GM12864 (cell line): ENCODE measurements at regions not wholly inside any gene's neighbourhood (a gene's known extent, or its start where the extent isn't known, plus 50 kb on each side); places are given as distances from the start of the nearest gene placed in this dataset.

Source experiments
- DNase-seq: peaks from one replicate; pipeline ENCODE4 v3.0.0-alpha.2; 2011; ENCODE audit warnings: low read depth
- H3K4me3 ChIP-seq: 2 replicates; pipeline ENCODE4 v1.5.1; 2011; ENCODE audit warnings: mild to moderate bottlenecking, low read depth, low read length, control low read depth
- CTCF ChIP-seq: IDR thresholded peaks from 2 replicates; pipeline ENCODE4 v1.5.1; 2011; ENCODE audit warnings: low read depth, mild to moderate bottlenecking, moderate library complexity, low read length, control low read depth, inconsistent platforms; ENCODE audit errors: missing control alignments

- no peak for TF ChIP-seq CTCF
- no peak overlapping the region for H3K4me3 ChIP-seq
- DNase-seq, result no peak
Measured at GRCh38 chr14:101233808-101234207, 327.5 kb upstream of the DIO3 start.

- no peak overlapping the region for H3K4me3 ChIP-seq
- no peak for TF ChIP-seq CTCF
- no peak for DNase-seq
Measured at GRCh38 chr14:101234244-101234937, 326.9 kb upstream of the DIO3 start.

- H3K4me3 ChIP-seq, result no peak overlapping the region
- no peak for DNase-seq
- TF ChIP-seq CTCF, result no peak
Measured at GRCh38 chr14:101234999-101235334, 326.3 kb upstream of the DIO3 start.

- H3K4me3 ChIP-seq, result no peak overlapping the region
- no peak for DNase-seq
- TF ChIP-seq CTCF, result peak; percentile 52
Measured at GRCh38 chr14:101235335-101236103, 325.8 kb upstream of the DIO3 start.

- no peak for TF ChIP-seq CTCF
- H3K4me3 ChIP-seq, result no peak overlapping the region
Measured at GRCh38 chr14:101236496-101237251, 324.6 kb upstream of the DIO3 start.

GRCh38 chr14:101237252-101237616 lies 324.1 kb upstream of the DIO3 start:
- no peak overlapping the region for H3K4me3 ChIP-seq
- no peak for TF ChIP-seq CTCF
- DNase-seq, result no peak

More at GRCh38 chr14:101236496-101237251, 324.6 kb upstream of the DIO3 start:
- no peak for DNase-seq
